Fibroblast of mammary gland (primary cell): ENCODE measurements at regions not wholly inside any gene's neighbourhood (a gene's known extent, or its start where the extent isn't known, plus 50 kb on each side); places are given as distances from the start of the nearest gene placed in this dataset.
A peak's percentile ranks its signal among the peaks of the same experiment; 100 is the strongest.

ENCODE experiments used
- DNase-seq: peaks from one replicate; pipeline ENCODE4 v3.0.0-alpha.2; 2010; ENCODE audit warnings: low read depth
- H3K4me3 ChIP-seq: 2 replicates; pipeline ENCODE4 v1.5.1; 2011; ENCODE audit warnings: low read depth, mild to moderate bottlenecking, low read length, moderate library complexity; ENCODE audit not compliant: control insufficient read depth
- TF ChIP-seq, protein P1 (sequence below): conservative IDR thresholded peaks from 2 replicates; pipeline ENCODE4 v1.5.1; 2011; ENCODE audit warnings: low read depth, low read length, inconsistent platforms; ENCODE audit not compliant: control insufficient read depth, insufficient read depth

DNA sequence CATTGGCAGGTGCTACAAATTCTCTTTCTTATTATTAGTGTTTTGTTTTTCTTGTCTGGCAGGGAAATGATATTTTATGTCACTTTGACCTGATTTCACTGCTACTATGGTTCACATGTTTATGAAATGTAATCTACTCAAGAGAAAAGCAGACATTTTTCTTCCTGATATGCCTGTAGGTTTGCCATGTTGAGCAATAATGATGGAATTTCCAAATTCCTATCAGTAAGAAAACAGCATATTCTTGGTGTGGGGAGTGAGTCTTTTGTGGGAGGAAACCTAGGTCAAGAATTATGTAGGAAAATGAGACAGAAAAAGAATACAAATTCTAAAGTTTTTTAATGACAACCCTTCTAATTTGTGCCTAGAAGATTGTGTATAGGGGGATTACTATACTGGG, 356.4 kb downstream of the SLC4A3 start:
- TF ChIP-seq, protein P1, sequence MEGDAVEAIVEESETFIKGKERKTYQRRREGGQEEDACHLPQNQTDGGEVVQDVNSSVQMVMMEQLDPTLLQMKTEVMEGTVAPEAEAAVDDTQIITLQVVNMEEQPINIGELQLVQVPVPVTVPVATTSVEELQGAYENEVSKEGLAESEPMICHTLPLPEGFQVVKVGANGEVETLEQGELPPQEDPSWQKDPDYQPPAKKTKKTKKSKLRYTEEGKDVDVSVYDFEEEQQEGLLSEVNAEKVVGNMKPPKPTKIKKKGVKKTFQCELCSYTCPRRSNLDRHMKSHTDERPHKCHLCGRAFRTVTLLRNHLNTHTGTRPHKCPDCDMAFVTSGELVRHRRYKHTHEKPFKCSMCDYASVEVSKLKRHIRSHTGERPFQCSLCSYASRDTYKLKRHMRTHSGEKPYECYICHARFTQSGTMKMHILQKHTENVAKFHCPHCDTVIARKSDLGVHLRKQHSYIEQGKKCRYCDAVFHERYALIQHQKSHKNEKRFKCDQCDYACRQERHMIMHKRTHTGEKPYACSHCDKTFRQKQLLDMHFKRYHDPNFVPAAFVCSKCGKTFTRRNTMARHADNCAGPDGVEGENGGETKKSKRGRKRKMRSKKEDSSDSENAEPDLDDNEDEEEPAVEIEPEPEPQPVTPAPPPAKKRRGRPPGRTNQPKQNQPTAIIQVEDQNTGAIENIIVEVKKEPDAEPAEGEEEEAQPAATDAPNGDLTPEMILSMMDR, result no peak
- no peak for DNase-seq
- H3K4me3 ChIP-seq, result no peak overlapping the region

DNA sequence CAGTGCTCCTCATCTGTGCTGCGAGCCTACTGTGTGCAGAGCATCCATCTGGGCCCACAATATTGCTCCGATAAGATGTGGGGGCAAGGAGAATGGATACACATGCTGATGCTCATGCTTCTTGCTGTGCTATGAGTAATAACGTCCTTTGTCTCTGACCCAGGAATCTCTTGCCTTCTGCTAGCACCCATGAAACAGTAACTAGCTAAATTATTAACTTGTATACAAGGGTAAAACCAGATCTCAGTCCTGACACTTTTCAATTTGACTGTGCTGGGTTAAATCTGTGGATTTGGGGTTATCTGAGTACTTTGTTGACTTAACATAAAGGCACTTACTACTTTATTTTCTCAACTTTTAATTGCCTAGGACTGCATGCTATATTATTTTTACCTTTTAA, 357.6 kb downstream of the SLC4A3 start:
- H3K4me3 ChIP-seq, result no peak overlapping the region
- TF ChIP-seq, protein P1, result no peak
- DNase-seq, result no peak

DNA sequence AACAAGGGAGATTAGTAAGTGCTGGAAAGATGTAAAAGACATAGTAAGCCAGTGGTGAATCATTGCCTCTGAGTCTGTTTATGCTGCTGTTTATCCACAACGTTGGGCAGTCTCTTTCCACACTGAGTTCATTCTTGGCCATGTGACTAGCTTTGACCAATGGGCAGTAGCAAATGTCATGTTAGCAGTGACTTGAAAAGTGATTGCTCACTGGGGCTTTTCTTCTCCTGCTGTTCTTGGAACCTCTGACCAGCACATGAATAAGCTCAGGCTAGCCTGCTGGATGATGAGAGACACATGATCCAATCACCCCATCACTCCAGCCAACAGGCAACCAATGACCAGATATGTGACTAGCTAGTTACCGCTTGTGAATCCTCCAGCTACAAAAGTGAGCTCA, 360.4 kb downstream of the SLC4A3 start:
- H3K4me3 ChIP-seq, result no peak overlapping the region
- TF ChIP-seq, protein P1, result no peak
- DNase-seq, result peak; percentile 99

DNA sequence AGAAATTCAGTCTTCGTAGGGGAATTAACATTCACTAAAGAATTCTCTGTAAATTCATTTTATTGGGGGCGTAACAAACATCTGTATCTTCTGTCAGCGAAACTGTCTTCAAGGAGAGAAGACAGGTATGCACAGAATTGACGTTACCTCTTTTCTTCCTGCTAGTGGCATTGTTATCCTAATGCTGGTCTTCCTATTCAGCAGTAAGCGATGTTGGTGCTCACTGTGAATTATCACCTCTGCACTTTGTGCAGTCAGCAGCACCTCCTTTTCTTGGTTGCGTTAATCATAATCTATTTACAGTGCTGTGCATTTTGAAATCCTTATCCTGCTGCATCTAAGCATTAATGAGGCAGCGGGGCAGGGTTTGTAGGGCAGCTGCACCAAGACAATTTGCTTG, 362.3 kb downstream of the SLC4A3 start:
- H3K4me3 ChIP-seq, result no peak overlapping the region
- TF ChIP-seq, protein P1, result no peak
- DNase-seq, result no peak

DNA sequence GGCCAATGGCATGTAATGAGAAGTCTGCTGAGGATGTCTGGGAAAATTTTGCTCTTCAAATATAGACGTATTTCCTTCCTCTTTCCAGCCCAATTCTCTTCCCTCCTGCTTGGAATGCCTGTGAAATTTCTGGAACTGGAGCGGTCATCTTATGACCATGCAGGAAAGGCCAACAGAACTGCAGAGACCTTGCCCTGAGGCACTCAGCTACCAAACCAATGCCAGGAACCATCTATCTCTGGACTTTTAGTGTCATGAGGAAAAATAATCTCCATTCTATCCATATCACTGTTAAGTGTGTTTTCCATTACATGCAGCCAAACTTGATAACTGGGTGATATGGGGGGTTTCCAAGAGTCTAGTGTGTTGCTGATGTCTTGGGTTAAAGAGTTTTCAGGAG, 363.7 kb downstream of the SLC4A3 start:
- DNase-seq, result no peak
- TF ChIP-seq, protein P1, result no peak
- H3K4me3 ChIP-seq, result no peak overlapping the region

DNA sequence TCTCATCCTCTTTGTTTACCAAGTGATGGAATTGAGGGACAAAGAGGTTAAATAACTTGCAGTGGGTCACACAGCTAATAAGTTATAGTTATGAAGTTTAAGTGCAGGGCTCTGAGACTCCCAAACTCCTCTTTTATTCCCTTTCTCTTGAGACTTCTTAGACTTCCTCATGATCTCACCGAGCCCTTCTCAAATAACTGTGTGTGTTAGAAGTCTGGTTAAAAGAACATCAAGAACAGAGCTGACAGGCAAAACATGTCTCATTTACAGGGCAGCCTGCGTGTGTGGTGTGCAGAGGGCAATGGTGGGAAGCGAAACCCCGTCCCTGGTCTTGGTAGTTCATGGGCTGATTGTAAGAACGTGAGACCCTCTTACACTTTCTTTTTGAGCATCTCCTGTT, 368.0 kb downstream of the SLC4A3 start:
- DNase-seq, result no peak
- H3K4me3 ChIP-seq, result no peak overlapping the region
- TF ChIP-seq, protein P1, result no peak
